Upper lobe of left lung (tissue), 6 donors: ENCODE measurements at regions not wholly inside any gene's neighbourhood (a gene's known extent, or its start where the extent isn't known, plus 50 kb on each side); places are given as distances from the start of the nearest gene placed in this dataset.

Experiments used
- ATAC-seq, 2 donors: fragments of 200-7000 bp; cut with Tn5 transposase; one replicate each; pipeline ENCODE4 v1.9.1; 2022; ENCODE audit warnings: mild to moderate bottlenecking in 2 of 2, moderate library complexity in 2 of 2; ENCODE audit not compliant: low FRiP score in 2 of 2
- DNase-seq, 2 donors: peaks; one replicate each; pipeline ENCODE4 v3.0.0-alpha.2; 2019 to 2020
- H3K27ac ChIP-seq, 4 donors: fragments of 200-600 bp; sonication (generic); one replicate each; pipeline ENCODE4 v1.5.1; 2016 to 2019
- H3K27me3 ChIP-seq, 4 donors: fragments of 200-600 bp; sonication (generic); one replicate each; pipeline ENCODE4 v1.5.1; 2017 to 2019
- H3K36me3 ChIP-seq, 4 donors: fragments of 200-600 bp; sonication (generic); one replicate each; pipeline ENCODE4 v1.5.1; 2016 to 2019
- H3K4me1 ChIP-seq, 4 donors: fragments of 200-600 bp; sonication (generic); one replicate each; pipeline ENCODE4 v1.5.1; 2018 to 2019
- H3K4me3 ChIP-seq, 4 donors: fragments of 200-600 bp; sonication (generic); one replicate each; pipeline ENCODE4 v1.5.1; 2017 to 2019; ENCODE audit warnings: mild to moderate bottlenecking in 2 of 4, moderate library complexity in 1 of 4
- H3K9me3 ChIP-seq, 4 donors: fragments of 200-600 bp; sonication (generic); one replicate each; pipeline ENCODE4 v1.5.1; 2018 to 2019
- EP300 ChIP-seq, 4 donors: sonication (generic); formaldehyde crosslinking; IDR thresholded peaks; one replicate each; pipeline ENCODE4 v1.5.1; 2017; ENCODE audit warnings: antibody characterized with exemption in 4 of 4, control low read depth in 2 of 4
- POLR2A ChIP-seq, 4 donors: fragments of 450-650 bp; IDR thresholded peaks; one replicate each; pipeline ENCODE4 v1.5.1; 2016 to 2017; ENCODE audit warnings: antibody characterized with exemption in 4 of 4, mild to moderate bottlenecking in 2 of 4
- POLR2AphosphoS5 ChIP-seq, 2 donors: sonication (generic); formaldehyde crosslinking; IDR thresholded peaks; one replicate each; pipeline ENCODE4 v1.5.1; 2017; ENCODE audit warnings: antibody characterized with exemption in 2 of 2
- WGBS, 2 donors: methylation state at CpG; one replicate each; pipeline ENCODE4 v1.1.5; 2017 to 2018; 5-methylcytosine and 5-hydroxymethylcytosine counted together
- TF ChIP-seq, protein P1 (sequence below), 6 experiments: fragments of 450-650 bp in 4 of 6; fragments of 200-600 bp in 2 of 6; sonication (generic) in 2 of 6; IDR thresholded peaks; one replicate each; pipeline ENCODE4 v1.5.1; 2016 to 2019; ENCODE audit warnings: antibody characterized with exemption in 6 of 6
- donor health status: DM: no; HTN: no; CAD: no; lungs with moderate emphysema.
- donor health status: DM: no; HTN: yes; CAD: no; lungs with severe emphysema.

DNA sequence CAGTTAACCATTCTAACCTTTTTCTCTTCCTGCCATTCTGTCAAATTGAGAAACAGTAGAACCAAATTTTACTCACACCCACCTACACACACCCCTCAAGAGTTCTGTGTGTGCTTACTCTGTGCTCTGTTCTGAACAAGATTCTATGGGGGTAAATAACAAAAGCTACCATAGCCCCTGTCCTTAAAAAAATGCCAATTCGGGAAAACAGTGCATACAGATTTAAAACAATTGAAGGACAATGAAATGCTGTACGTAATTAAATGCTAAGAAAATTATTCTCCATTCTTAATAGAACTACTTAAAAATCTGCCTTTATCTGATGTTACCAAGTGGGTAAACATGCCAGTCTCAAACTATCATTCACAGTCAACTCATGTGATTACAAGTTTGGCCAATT, 1107.5 kb downstream of the TUSC7 start:
- ATAC-seq (no peak), DNase-seq (no peak)
- Histone ChIP-seq H3K27ac (no peak overlapping the region), H3K9me3 (no peaks in the 10 kb centered on the region), H3K27me3 (no peaks in the 10 kb centered on the region), H3K4me3 (no peak overlapping the region), H3K36me3 (no peaks in the 10 kb centered on the region), H3K4me1 (no peaks in the 10 kb centered on the region)
- no peak for TF ChIP-seq POLR2AphosphoS5 (IDR thresholded peaks at IDR 0.05)
- TF ChIP-seq EP300 (IDR thresholded peaks at IDR 0.05), result no peak
- TF ChIP-seq, protein P1, sequence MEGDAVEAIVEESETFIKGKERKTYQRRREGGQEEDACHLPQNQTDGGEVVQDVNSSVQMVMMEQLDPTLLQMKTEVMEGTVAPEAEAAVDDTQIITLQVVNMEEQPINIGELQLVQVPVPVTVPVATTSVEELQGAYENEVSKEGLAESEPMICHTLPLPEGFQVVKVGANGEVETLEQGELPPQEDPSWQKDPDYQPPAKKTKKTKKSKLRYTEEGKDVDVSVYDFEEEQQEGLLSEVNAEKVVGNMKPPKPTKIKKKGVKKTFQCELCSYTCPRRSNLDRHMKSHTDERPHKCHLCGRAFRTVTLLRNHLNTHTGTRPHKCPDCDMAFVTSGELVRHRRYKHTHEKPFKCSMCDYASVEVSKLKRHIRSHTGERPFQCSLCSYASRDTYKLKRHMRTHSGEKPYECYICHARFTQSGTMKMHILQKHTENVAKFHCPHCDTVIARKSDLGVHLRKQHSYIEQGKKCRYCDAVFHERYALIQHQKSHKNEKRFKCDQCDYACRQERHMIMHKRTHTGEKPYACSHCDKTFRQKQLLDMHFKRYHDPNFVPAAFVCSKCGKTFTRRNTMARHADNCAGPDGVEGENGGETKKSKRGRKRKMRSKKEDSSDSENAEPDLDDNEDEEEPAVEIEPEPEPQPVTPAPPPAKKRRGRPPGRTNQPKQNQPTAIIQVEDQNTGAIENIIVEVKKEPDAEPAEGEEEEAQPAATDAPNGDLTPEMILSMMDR (IDR thresholded peaks at IDR 0.05), result no peak
- no peak for TF ChIP-seq POLR2A (IDR thresholded peaks at IDR 0.05)
- WGBS, 2 donors, result 56 to 94% methylated on average over 2 of the region's 2 CpGs

DNA sequence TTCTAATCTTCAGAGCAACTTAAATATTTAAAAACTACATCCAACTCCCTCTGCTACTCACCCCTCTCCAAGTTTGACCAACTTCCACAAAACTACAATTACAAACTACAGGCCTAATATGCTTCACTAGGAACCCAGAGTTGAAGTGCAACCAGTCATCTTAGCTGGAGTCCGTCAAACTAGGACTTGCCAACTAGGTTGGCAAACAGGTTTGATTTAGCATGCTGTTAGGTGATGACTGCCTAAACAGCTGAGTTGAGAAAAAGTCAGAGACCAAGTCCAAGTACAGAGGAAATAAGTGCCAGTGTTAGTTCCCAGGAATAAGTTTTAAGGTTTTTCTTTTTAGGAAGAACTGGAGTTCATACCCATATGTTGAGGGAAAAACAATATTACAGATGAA, 1109.0 kb downstream of the TUSC7 start:
- ATAC-seq (no peak), DNase-seq (no peak)
- Histone ChIP-seq H3K27me3 (no peaks in the 10 kb centered on the region), H3K27ac (no peak overlapping the region), H3K36me3 (no peaks in the 10 kb centered on the region), H3K4me1 (no peaks in the 10 kb centered on the region), H3K9me3 (no peaks in the 10 kb centered on the region), H3K4me3 (no peak overlapping the region)
- TF ChIP-seq POLR2A (IDR thresholded peaks at IDR 0.05) (no peak), EP300 (IDR thresholded peaks at IDR 0.05) (no peak), POLR2AphosphoS5 (IDR thresholded peaks at IDR 0.05) (no peak)
- TF ChIP-seq, protein P1 (IDR thresholded peaks at IDR 0.05), result no peak
- WGBS, 2 donors, result 75 to 76% methylated on average over 1 of the region's 1 CpG

DNA sequence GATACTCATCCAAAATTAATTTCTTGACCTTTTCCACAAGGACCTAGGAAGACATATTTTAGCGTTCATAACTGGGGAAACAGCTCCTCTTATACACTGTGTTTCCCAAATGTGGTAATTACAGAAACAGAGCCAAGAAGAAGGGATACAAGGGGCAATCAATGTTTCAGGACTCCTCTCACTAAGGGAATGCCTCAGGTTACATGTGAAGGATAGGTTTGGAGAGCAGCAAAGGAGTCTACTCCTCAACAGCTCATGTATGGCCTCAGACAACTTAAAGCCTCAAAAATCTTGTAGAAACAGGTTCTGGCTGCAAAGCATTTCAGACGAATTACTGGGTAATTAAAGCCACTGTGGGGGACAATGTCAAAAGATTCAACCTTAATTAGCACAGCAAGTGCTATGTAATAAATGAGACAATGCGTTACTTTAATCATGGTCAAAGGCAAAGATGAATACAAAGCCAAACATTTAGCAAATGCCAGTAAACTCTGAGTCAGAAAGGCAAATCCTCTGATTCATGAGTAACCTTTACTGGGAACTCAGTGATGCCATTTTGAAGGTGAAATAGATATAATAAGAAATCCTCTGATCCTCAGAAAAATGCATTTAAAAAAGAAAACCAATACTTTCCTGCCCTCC, 1111.2 kb downstream of the TUSC7 start:
- DNase-seq, result no peak
- Histone ChIP-seq H3K9me3 (no peaks in the 10 kb centered on the region), H3K4me3 (no peak overlapping the region), H3K27me3 (no peaks in the 10 kb centered on the region), H3K27ac (no peak overlapping the region), H3K36me3 (no peaks in the 10 kb centered on the region), H3K4me1 (no peaks in the 10 kb centered on the region)
- no peak for TF ChIP-seq POLR2A (IDR thresholded peaks at IDR 0.05)
- TF ChIP-seq, protein P1 (IDR thresholded peaks at IDR 0.05), result no peak
- TF ChIP-seq POLR2AphosphoS5 (IDR thresholded peaks at IDR 0.05), result no peak
- TF ChIP-seq EP300 (IDR thresholded peaks at IDR 0.05), result no peak
- WGBS, 2 donors, result 64 to 80% methylated on average over 3 of the region's 3 CpGs
- ATAC-seq, result no peak

DNA sequence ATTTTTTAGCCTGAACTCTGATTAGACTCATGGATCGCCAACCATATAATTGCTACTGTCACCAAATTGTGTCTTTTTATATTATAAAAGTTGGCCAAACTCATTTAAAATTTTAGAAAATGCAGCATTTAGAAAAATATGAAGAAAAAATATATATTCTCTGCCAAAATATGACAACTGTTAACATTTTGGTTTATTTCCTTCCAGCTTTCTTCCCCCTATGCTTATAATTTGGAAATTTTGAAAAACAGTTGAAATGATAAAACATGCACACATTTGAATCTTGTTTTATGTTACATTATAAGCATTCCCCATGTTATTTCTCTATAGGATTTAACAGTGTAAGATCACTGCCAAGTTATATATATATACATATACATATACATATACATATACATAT, 1112.8 kb downstream of the TUSC7 start:
- Histone ChIP-seq H3K4me1 (no peaks in the 10 kb centered on the region), H3K9me3 (no peaks in the 10 kb centered on the region), H3K27me3 (no peaks in the 10 kb centered on the region), H3K36me3 (no peaks in the 10 kb centered on the region), H3K27ac (no peak overlapping the region), H3K4me3 (no peak overlapping the region)
- ATAC-seq (no peak), DNase-seq (no peak)
- TF ChIP-seq, protein P1 (IDR thresholded peaks at IDR 0.05), result no peak
- TF ChIP-seq POLR2A (IDR thresholded peaks at IDR 0.05) (no peak), POLR2AphosphoS5 (IDR thresholded peaks at IDR 0.05) (no peak), EP300 (IDR thresholded peaks at IDR 0.05) (no peak)
- 87 to 91% methylated on average over 1 of the region's 1 CpG for WGBS, 2 donors

GRCh38 chr3:117836296-117836695, 1126.7 kb downstream of the TUSC7 start:
- DNase-seq, result no peak
- Histone ChIP-seq H3K27ac (no peak overlapping the region), H3K36me3 (no peaks in the 10 kb centered on the region), H3K9me3 (no peaks in the 10 kb centered on the region), H3K27me3 (no peaks in the 10 kb centered on the region), H3K4me3 (no peak overlapping the region), H3K4me1 (no peaks in the 10 kb centered on the region)
- TF ChIP-seq, protein P1 (IDR thresholded peaks at IDR 0.05), result no peak
- no peak for TF ChIP-seq POLR2AphosphoS5 (IDR thresholded peaks at IDR 0.05)
- no peak for TF ChIP-seq EP300 (IDR thresholded peaks at IDR 0.05)
- no peak for TF ChIP-seq POLR2A (IDR thresholded peaks at IDR 0.05)
- no peak for ATAC-seq
- WGBS, 2 donors, result 47 to 61% methylated on average over 1 of the region's 1 CpG
